Hematopoietic multipotent progenitor cell treated with erythropoietin and hydrocortisone succinate and interleukin-3 and kit ligand, for 8 days (in vitro differentiated cells): ENCODE measurements at regions not wholly inside any gene's neighbourhood (a gene's known extent, or its start where the extent isn't known, plus 50 kb on each side); places are given as distances from the start of the nearest gene placed in this dataset.

ENCODE experiments used
- DNase-seq: peaks from one replicate; pipeline ENCODE4 v3.0.0-alpha.2; 2015

DNA sequence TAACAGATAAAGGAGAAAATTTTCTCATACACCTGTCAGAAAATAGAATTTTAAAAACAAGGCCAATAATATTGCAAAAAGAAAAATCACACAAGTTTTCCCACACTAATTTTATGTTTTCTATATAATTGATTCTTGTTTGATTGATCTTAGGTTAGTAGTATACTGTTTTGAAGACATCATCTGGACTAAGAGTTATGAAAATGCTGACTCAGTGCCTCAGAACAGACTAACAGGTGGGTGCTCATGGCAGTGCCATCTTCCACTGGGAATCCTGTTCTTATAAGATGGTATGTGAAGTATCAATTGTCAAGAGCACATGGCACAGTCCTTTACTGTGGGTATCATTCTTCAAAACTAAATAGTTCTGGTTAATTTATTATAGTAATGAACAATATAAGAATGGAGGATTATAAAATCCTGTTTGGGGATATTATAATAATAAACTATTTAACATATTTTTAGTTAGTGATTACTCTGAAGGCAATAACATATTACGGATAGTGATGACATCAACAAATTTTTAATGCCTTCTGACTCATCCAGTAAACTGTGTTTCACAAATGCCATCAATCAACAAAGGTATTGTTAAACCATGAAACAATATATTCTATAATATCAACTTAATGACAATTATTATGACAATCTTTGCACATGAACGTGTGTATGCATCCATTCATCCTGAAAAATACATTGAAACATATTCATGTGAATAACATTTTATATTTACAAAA, 384.6 kb upstream of the KHDRBS2 start:
- no peak for DNase-seq

GRCh38 chr6:62669831-62670230, 383.8 kb upstream of the KHDRBS2 start:
- DNase-seq = no peak

- no peak for DNase-seq
Observed at GRCh38 chr6:62652692-62653328, 366.8 kb upstream of the KHDRBS2 start.

DNA sequence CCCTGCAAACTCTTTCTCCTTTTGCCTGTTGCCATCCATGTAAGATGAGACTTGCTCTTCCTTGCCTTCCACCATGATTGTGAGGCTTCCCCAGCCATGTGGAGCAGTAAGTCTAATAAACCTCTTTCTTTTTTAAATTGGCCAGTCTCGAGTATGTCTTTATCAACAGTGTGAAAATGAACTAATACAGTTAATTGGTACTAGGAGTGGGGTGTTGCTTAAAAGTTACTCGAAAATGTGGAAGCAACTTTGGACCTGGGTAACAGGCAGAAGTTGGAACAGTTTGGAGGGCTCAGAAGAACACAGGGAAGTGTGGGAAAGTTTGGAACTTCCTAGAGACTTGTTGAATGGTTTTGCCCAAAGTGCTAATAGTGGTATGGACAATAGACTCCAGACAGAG, 359.2 kb upstream of the KHDRBS2 start:
- no peak for DNase-seq

GRCh38 chr6:62640749-62641148, 354.7 kb upstream of the KHDRBS2 start:
- no peak for DNase-seq

GRCh38 chr6:62626661-62627060, 340.6 kb upstream of the KHDRBS2 start:
- no peak for DNase-seq

DNA sequence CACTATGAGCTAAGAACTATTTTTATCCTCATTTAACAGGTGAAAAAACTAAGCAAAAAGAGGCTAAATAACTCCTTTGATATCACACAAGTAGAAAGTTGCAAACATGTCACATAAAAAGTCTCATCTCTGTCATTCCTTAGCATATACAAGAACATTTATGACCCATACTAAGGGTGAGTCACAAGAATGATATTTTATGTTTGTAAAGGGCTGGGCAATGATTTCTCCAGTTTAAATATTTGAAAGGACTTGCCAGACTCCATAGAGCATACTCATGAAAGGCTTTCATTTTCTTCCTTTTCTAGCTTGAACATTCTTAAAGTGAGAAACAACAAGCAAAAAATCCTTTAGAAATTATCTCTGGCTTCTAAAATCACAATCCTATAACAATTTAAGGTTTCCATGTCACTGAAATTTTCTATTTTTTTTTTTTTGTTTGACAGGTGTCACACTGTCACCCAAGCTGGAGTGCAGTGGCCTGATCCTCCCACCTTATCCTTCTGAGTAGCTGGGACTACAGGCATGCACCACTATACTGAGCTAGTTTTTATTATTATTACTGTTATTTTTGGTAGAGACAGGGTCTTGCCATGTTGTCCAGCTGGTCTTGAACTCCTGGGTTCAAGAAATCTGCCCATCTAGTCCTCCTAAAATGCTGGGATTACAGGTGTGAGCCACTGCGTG, 338.0 kb upstream of the KHDRBS2 start:
- DNase-seq = no peak

- no peak for DNase-seq
Observed at GRCh38 chr6:62615366-62616015, 329.5 kb upstream of the KHDRBS2 start.

- DNase-seq = no peak
Observed at GRCh38 chr6:62614442-62614841, 328.4 kb upstream of the KHDRBS2 start.

DNA sequence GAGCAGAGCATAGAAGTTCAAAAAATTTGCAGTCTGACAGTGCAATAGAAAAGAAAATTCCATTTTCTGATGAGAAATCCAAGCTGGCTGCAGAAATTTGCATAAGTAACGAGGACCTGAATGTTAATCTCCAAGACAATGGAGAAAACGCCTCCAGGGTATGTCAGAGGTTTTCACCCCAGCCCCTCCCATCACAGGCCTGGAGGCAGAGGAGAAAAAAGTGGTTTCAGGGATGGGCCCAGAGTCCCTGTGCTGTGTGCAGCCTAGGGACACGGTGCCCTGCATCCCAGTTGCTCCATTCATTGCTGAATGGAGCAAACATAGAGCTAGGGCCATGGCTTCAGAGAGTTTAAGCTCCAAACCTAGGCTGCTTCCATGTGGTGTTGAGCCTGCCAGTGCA, 327.9 kb upstream of the KHDRBS2 start:
- DNase-seq = no peak

GRCh38 chr6:62612471-62612870, 326.4 kb upstream of the KHDRBS2 start:
- no peak for DNase-seq

DNA sequence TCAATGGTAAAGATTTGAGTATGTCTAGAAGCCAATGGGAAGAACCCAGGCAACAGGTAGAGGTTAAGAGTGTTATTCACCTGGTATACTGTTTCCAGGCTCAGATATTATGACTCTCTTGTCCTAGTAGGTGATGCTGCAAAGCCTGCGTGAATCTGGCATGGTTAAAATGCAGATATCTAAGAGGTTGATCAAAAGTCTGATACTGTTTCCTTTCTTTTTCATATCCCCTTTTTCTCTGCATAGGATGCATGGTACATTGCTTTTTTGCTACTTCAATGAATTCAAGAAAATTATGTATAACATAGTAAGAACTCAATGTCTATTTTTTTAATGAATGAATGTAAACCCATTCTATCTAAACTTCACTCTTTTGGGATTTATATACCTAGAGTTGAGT, 284.3 kb upstream of the KHDRBS2 start:
- no peak for DNase-seq

DNA sequence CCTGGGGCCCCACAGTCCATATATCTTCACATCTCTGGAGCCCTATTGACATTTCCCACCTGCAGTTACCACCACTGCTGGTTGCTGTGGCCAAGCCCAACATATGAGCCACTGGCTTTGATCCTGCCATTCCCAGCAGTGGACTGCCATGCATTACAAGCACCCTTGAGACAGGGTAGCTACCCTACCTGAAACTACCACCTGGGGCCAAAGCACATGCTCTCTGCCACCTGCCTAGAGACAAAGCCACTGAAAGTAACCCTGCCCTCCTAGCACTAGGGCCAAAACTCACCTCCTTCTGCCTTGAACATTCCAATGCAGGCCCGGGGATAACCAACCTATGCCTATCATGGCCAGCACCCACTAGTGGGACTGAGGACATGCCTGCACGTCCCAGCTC, 255.5 kb upstream of the KHDRBS2 start:
- no peak for DNase-seq

DNA sequence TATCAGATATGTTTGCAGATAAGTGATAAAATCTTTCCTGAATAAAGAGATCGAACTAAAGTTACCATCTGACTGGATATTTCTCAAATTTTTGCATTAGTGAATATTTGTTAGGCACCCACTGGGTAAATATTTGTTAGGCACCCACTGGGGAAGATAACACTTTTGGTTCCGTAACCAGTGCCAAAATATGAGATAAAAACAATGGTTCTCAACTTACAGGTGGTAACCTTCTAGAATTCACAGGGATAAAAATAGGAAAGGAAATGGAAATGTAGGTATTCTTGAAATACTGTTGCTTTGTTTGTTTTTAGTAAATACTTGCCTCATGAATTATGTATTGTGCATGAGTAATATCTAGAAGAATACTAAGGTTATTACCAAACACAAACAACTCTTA, 245.0 kb upstream of the KHDRBS2 start:
- no peak for DNase-seq

GRCh38 chr6:62528894-62529526, 243.0 kb upstream of the KHDRBS2 start:
- DNase-seq = no peak

DNA sequence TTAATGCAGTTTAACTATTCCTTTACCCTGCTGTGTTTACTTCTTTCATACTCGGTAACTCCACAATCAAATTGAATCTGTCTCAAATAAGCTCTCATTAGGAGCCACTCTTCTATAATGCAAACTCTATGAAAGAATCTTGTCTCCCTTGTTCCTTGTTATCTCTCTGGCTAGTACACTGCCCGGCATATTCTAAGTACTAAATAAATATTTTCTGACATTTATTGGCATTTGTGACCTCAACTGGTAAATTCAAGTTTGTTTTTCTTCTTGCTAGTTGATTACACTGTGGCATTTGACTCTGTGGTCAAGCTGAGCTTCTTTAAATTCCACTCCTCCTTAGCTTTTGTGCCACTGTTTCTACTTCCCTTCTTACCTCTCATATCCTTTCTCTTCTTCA, 237.6 kb upstream of the KHDRBS2 start:
- no peak for DNase-seq

- DNase-seq = no peak
Observed at GRCh38 chr6:62519574-62519973, 233.5 kb upstream of the KHDRBS2 start.

GRCh38 chr6:62516291-62517141, 230.5 kb upstream of the KHDRBS2 start:
- no peak for DNase-seq

- DNase-seq = no peak
Observed at GRCh38 chr6:62492192-62492822, 206.3 kb upstream of the KHDRBS2 start.

- DNase-seq = no peak
Observed at GRCh38 chr6:62480544-62480943, 194.5 kb upstream of the KHDRBS2 start.

DNA sequence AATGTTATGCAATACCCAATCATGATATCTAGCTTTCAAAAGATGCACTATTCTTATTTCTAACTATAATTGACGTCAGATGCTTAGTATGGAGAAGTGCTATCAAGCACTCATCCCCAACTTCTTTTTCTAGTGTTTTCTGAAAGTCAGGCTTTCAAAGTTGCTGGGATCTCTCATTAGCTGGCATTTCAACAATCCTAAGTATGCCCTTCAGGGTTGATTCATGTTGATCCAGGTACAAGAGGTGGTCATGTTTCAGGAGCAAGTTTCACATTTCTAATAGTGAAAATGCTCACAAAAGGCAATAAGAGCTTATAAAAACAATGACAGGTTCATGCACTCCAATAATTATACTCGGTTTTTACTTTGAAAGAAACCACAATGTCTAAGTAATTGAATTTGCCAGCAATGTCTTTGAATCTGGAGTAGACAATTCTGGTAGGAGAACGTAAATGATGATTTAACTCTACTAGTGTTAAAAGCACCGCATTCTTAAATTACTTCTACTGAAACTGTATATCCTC, 193.7 kb upstream of the KHDRBS2 start:
- no peak for DNase-seq

- no peak for DNase-seq
Observed at GRCh38 chr6:62474793-62475192, 188.8 kb upstream of the KHDRBS2 start.
